KMS-11 (cell line): ENCODE measurements at regions not wholly inside any gene's neighbourhood (a gene's known extent, or its start where the extent isn't known, plus 50 kb on each side); places are given as distances from the start of the nearest gene placed in this dataset.
A peak's percentile ranks its signal among the peaks of the same experiment; 100 is the strongest.

Source experiments
- H2AFZ ChIP-seq: fragments of 200-600 bp; sonication (generic); 2 replicates; pipeline ENCODE4 v1.6.1; 2016; ENCODE audit warnings: antibody characterized with exemption, mixed run types, low read depth
- H3K27ac ChIP-seq: fragments of 200-600 bp; sonication (generic); 2 replicates; pipeline ENCODE4 v1.6.1; 2016; ENCODE audit warnings: mild to moderate bottlenecking, mixed run types
- H3K27me3 ChIP-seq: fragments of 200-600 bp; sonication (generic); 2 replicates; pipeline ENCODE4 v1.6.1; 2017; ENCODE audit warnings: mild to moderate bottlenecking, low read depth, mixed run types, moderate library complexity; ENCODE audit not compliant: insufficient read depth
- H3K36me3 ChIP-seq: fragments of 200-600 bp; sonication (generic); 2 replicates; pipeline ENCODE4 v1.6.1; 2017; ENCODE audit warnings: mild to moderate bottlenecking, mixed run types; ENCODE audit not compliant: insufficient read depth
- H3K4me1 ChIP-seq: fragments of 200-600 bp; sonication (generic); 2 replicates; pipeline ENCODE4 v1.6.1; 2016; ENCODE audit warnings: mild to moderate bottlenecking, low read depth, mixed run types; ENCODE audit not compliant: poor library complexity, severe bottlenecking
- H3K4me2 ChIP-seq: fragments of 200-600 bp; sonication (generic); 2 replicates; pipeline ENCODE4 v1.7.0; 2016; ENCODE audit warnings: mild to moderate bottlenecking, mixed run types
- H3K4me3 ChIP-seq: fragments of 200-600 bp; sonication (generic); IDR thresholded peaks from 2 replicates; pipeline ENCODE4 v1.6.1; 2017; ENCODE audit warnings: low read depth, low read length, mixed read lengths; ENCODE audit not compliant: insufficient read depth
- H3K79me2 ChIP-seq: fragments of 200-600 bp; sonication (generic); 2 replicates; pipeline ENCODE4 v1.6.1; 2016; ENCODE audit warnings: low read depth, mixed run types; ENCODE audit not compliant: insufficient read depth
- H3K9ac ChIP-seq: fragments of 200-600 bp; sonication (generic); 2 replicates; pipeline ENCODE4 v1.6.1; 2016; ENCODE audit warnings: mild to moderate bottlenecking, mixed run types
- H4K20me1 ChIP-seq: fragments of 200-600 bp; sonication (generic); 2 replicates; pipeline ENCODE4 v1.6.1; 2016; ENCODE audit warnings: mild to moderate bottlenecking, mixed run types; ENCODE audit not compliant: insufficient read depth
- TF ChIP-seq, protein P1 (sequence below): fragments of 200-600 bp; sonication (generic); conservative IDR thresholded peaks from 2 replicates; pipeline ENCODE4 v1.6.1; 2017; ENCODE audit warnings: low read depth, mild to moderate bottlenecking, antibody characterized with exemption, low read length, moderate library complexity, mixed read lengths

- no peak overlapping the region for H2AFZ ChIP-seq
- H4K20me1 ChIP-seq = no peaks in the 10 kb centered on the region
- no peak overlapping the region for H3K4me3 ChIP-seq
- no peaks in the 10 kb centered on the region for H3K36me3 ChIP-seq
- no peaks in the 10 kb centered on the region for H3K4me1 ChIP-seq
- no peak overlapping the region for H3K4me2 ChIP-seq
- TF ChIP-seq, protein P1, sequence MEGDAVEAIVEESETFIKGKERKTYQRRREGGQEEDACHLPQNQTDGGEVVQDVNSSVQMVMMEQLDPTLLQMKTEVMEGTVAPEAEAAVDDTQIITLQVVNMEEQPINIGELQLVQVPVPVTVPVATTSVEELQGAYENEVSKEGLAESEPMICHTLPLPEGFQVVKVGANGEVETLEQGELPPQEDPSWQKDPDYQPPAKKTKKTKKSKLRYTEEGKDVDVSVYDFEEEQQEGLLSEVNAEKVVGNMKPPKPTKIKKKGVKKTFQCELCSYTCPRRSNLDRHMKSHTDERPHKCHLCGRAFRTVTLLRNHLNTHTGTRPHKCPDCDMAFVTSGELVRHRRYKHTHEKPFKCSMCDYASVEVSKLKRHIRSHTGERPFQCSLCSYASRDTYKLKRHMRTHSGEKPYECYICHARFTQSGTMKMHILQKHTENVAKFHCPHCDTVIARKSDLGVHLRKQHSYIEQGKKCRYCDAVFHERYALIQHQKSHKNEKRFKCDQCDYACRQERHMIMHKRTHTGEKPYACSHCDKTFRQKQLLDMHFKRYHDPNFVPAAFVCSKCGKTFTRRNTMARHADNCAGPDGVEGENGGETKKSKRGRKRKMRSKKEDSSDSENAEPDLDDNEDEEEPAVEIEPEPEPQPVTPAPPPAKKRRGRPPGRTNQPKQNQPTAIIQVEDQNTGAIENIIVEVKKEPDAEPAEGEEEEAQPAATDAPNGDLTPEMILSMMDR = peak; percentile 77
- H3K27ac ChIP-seq = no peak overlapping the region
- H3K27me3 ChIP-seq = no peaks in the 10 kb centered on the region
- H3K9ac ChIP-seq = no peak overlapping the region
- no peaks in the 10 kb centered on the region for H3K79me2 ChIP-seq
Measured at GRCh38 chr5:152142840-152143469, 218.3 kb upstream of the GLRA1 start.

DNA sequence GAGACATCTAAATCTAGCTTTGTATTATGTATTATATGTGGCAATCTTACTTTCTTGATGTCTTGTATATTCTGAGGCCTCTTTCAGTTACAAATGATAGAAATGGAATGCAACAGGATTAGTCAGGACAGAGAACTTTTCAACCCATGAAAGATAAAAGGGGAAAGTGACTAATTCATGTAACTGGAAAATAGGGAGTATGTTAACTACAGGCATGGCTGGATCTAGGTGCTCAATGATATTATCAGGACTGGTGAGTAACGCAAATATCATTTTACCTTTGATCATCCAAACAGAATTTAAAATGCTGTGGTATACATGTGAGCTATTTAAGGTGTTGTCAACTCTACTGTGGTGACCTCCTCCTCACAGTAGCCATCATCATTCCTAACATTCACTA is 215.7 kb upstream of the GLRA1 start:
- Histone ChIP-seq H3K4me3 (no peak overlapping the region), H3K27me3 (no peaks in the 10 kb centered on the region), H4K20me1 (no peaks in the 10 kb centered on the region), H3K79me2 (no peaks in the 10 kb centered on the region), H2AFZ (no peak overlapping the region), H3K27ac (no peak overlapping the region), H3K36me3 (no peaks in the 10 kb centered on the region), H3K9ac (no peak overlapping the region), H3K4me1 (no peaks in the 10 kb centered on the region), H3K4me2 (no peak overlapping the region)
- TF ChIP-seq, protein P1 = no peak

GRCh38 chr5:152137063-152137462 is 212.4 kb upstream of the GLRA1 start:
- no peak overlapping the region for H3K4me2 ChIP-seq
- H4K20me1 ChIP-seq = no peaks in the 10 kb centered on the region
- TF ChIP-seq, protein P1 = no peak
- H3K79me2 ChIP-seq = no peaks in the 10 kb centered on the region
- H3K27me3 ChIP-seq = no peaks in the 10 kb centered on the region
- H3K27ac ChIP-seq = no peak overlapping the region
- no peak overlapping the region for H3K9ac ChIP-seq
- no peaks in the 10 kb centered on the region for H3K36me3 ChIP-seq
- no peaks in the 10 kb centered on the region for H3K4me1 ChIP-seq
- H2AFZ ChIP-seq = no peak overlapping the region
- H3K4me3 ChIP-seq = no peak overlapping the region

GRCh38 chr5:152136321-152136720 is 211.7 kb upstream of the GLRA1 start:
- TF ChIP-seq, protein P1 = no peak
- Histone ChIP-seq H3K79me2 (no peaks in the 10 kb centered on the region), H4K20me1 (no peaks in the 10 kb centered on the region), H3K4me3 (no peak overlapping the region), H3K4me1 (no peaks in the 10 kb centered on the region), H3K27me3 (no peaks in the 10 kb centered on the region), H3K36me3 (no peaks in the 10 kb centered on the region), H2AFZ (no peak overlapping the region), H3K27ac (no peak overlapping the region), H3K9ac (no peak overlapping the region), H3K4me2 (no peak overlapping the region)
